OCI-LY1 (cell line): ENCODE measurements at regions not wholly inside any gene's neighbourhood (a gene's known extent, or its start where the extent isn't known, plus 50 kb on each side); places are given as distances from the start of the nearest gene placed in this dataset.
"Not testable (repeated sequence)": the region's sequence is repeated elsewhere in the genome, so short reads cannot be mapped to it uniquely, and the experiment has no call there.

Source experiments
- H2AFZ ChIP-seq: fragments of 200-600 bp; sonication (generic), shearing (Covaris generic); 2 replicates; pipeline ENCODE4 v1.6.0; 2014; ENCODE audit warnings: antibody characterized with exemption, mild to moderate bottlenecking, low read length
- H3F3A ChIP-seq: fragments of 200-600 bp; sonication (generic), shearing (Covaris generic); 2 replicates; pipeline ENCODE4 v1.6.0; 2014; ENCODE audit warnings: mild to moderate bottlenecking, antibody characterized with exemption, low read length, moderate library complexity; ENCODE audit not compliant: insufficient read depth
- H3K27ac ChIP-seq: fragments of 200-600 bp; sonication (generic); 2 replicates; pipeline ENCODE4 v1.5.1; 2014; ENCODE audit warnings: low read length, mixed run types, mild to moderate bottlenecking, low read depth; ENCODE audit not compliant: poor library complexity, severe bottlenecking
- H3K27me3 ChIP-seq: fragments of 200-600 bp; sonication (generic); 2 replicates; pipeline ENCODE4 v1.6.0; 2014; ENCODE audit warnings: antibody characterized with exemption, mild to moderate bottlenecking, low read length, moderate library complexity; ENCODE audit not compliant: insufficient read depth
- H3K36me3 ChIP-seq: fragments of 200-600 bp; sonication (generic); 2 replicates; pipeline ENCODE4 v1.6.1; 2014; ENCODE audit warnings: mild to moderate bottlenecking, antibody characterized with exemption, low read length, moderate library complexity, mixed read lengths; ENCODE audit not compliant: insufficient read depth
- H3K4me1 ChIP-seq: fragments of 200-600 bp; sonication (generic); 2 replicates; pipeline ENCODE4 v1.5.1; 2014; ENCODE audit warnings: mild to moderate bottlenecking, low read length, moderate library complexity; ENCODE audit not compliant: insufficient read depth, severe bottlenecking
- H3K4me2 ChIP-seq: fragments of 200-600 bp; sonication (generic), shearing (Covaris generic); 2 replicates; pipeline ENCODE4 v1.6.1; 2014; ENCODE audit warnings: low read length
- H3K4me3 ChIP-seq: fragments of 200-600 bp; sonication (generic); 2 replicates; pipeline ENCODE4 v1.5.1; 2014; ENCODE audit warnings: low read length, low read depth, mild to moderate bottlenecking, mixed read lengths; ENCODE audit not compliant: poor library complexity, severe bottlenecking
- H3K79me2 ChIP-seq: fragments of 200-600 bp; shearing (Covaris generic); 2 replicates; pipeline ENCODE4 v1.6.1; 2016; ENCODE audit warnings: mixed run types, low read length, mixed read lengths; ENCODE audit not compliant: insufficient read depth
- H3K9ac ChIP-seq: fragments of 200-600 bp; sonication (generic), shearing (Covaris generic); 2 replicates; pipeline ENCODE4 v1.6.1; 2014; ENCODE audit warnings: mild to moderate bottlenecking, low read length, mixed read lengths
- H3K9me2 ChIP-seq: fragments of 200-600 bp; sonication (generic), shearing (Covaris generic); 2 replicates; pipeline ENCODE4 v1.6.1; 2014; ENCODE audit warnings: low read depth, mild to moderate bottlenecking, low read length, mixed read lengths
- H3K9me3 ChIP-seq: fragments of 200-600 bp; shearing (Covaris generic); 2 replicates; pipeline ENCODE4 v1.6.1; 2014; ENCODE audit warnings: low read length, mixed read lengths
- H4K20me1 ChIP-seq: fragments of 200-600 bp; sonication (generic), shearing (Covaris generic); 2 replicates; pipeline ENCODE4 v1.6.0; 2016; ENCODE audit warnings: mild to moderate bottlenecking, low read length; ENCODE audit not compliant: insufficient read depth
- CTCF ChIP-seq: fragments of 200-600 bp; sonication (generic), shearing (Covaris generic); IDR thresholded peaks from 2 replicates; pipeline ENCODE4 v1.5.1; 2017; ENCODE audit warnings: mild to moderate bottlenecking, antibody characterized with exemption, low read length, moderate library complexity, mixed read lengths
- EZH2 ChIP-seq: fragments of 200-600 bp; sonication (generic), shearing (Covaris generic); IDR thresholded peaks from 2 replicates; pipeline ENCODE4 v1.8.0; 2017; ENCODE audit warnings: borderline replicate concordance, mixed run types, mild to moderate bottlenecking, antibody characterized with exemption, low read length, moderate library complexity, mixed read lengths

GRCh38 chr22:19599626-19600243 lies 75.5 kb upstream of the CLDN5 start:
- Histone ChIP-seq H3K27me3 (0 out of 2 replicates have a peak, but pooled peaks cover 3% of the 10 kb centered on the region), H3K27ac (no peak overlapping the region), H3K79me2 (no peaks in the 10 kb centered on the region), H2AFZ (no peak overlapping the region), H3K9me2 (no peaks in the 10 kb centered on the region), H4K20me1 (no peaks in the 10 kb centered on the region), H3F3A (no peaks in the 10 kb centered on the region), H3K36me3 (no peaks in the 10 kb centered on the region), H3K4me2 (no peak overlapping the region), H3K4me3 (no peak overlapping the region), H3K4me1 (no peaks in the 10 kb centered on the region), H3K9ac (no peak overlapping the region), H3K9me3 (no peaks in the 10 kb centered on the region)
- TF ChIP-seq EZH2, result no peak
- TF ChIP-seq CTCF, result no peak

GRCh38 chr22:19603346-19603745 lies 79.1 kb upstream of the CLDN5 start:
- not testable (repeated sequence) for H3K4me2 ChIP-seq, H3K4me3 ChIP-seq, H3K9me2 ChIP-seq, H3K27ac ChIP-seq, H3K9me3 ChIP-seq, H3K79me2 ChIP-seq, H2AFZ ChIP-seq, H3K9ac ChIP-seq, H4K20me1 ChIP-seq, H3F3A ChIP-seq, H3K27me3 ChIP-seq, H3K4me1 ChIP-seq, H3K36me3 ChIP-seq

- H3K36me3 ChIP-seq, result no peaks in the 10 kb centered on the region
- H2AFZ ChIP-seq, result no peak overlapping the region
- H3K9ac ChIP-seq, result no peak overlapping the region
- H3K27me3 ChIP-seq, result 0 out of 2 replicates have a peak, but pooled peaks cover 3% of the 10 kb centered on the region
- H3K4me1 ChIP-seq, result no peaks in the 10 kb centered on the region
- H3K4me2 ChIP-seq, result no peak overlapping the region
- H3K79me2 ChIP-seq, result no peaks in the 10 kb centered on the region
- no peak overlapping the region for H3K27ac ChIP-seq
- no peaks in the 10 kb centered on the region for H3K9me3 ChIP-seq
- no peaks in the 10 kb centered on the region for H3F3A ChIP-seq
- TF ChIP-seq EZH2 (no peak), CTCF (no peak)
- H4K20me1 ChIP-seq, result no peaks in the 10 kb centered on the region
- H3K4me3 ChIP-seq, result no peak overlapping the region
- H3K9me2 ChIP-seq, result no peaks in the 10 kb centered on the region
Measured at GRCh38 chr22:19603767-19604166, 79.6 kb upstream of the CLDN5 start.

GRCh38 chr22:19604711-19605268 lies 80.6 kb upstream of the CLDN5 start:
- Histone ChIP-seq H3K4me1 (no peaks in the 10 kb centered on the region), H4K20me1 (no peaks in the 10 kb centered on the region), H3K4me3 (no peak overlapping the region), H3K27me3 (0 out of 2 replicates have a peak, but pooled peaks cover 3% of the 10 kb centered on the region), H2AFZ (no peak overlapping the region), H3K4me2 (no peak overlapping the region), H3K36me3 (no peaks in the 10 kb centered on the region), H3K9ac (no peak overlapping the region), H3K9me2 (no peaks in the 10 kb centered on the region), H3K79me2 (no peaks in the 10 kb centered on the region), H3F3A (no peaks in the 10 kb centered on the region), H3K9me3 (no peaks in the 10 kb centered on the region), H3K27ac (no peak overlapping the region)
- TF ChIP-seq CTCF (no peak), EZH2 (no peak)
